ENCODE measurements at regions not wholly inside any gene's neighbourhood (a gene's known extent, or its start where the extent isn't known, plus 50 kb on each side); places are given as distances from the start of the nearest gene placed in this dataset.

GRCh38 chr4:18292411-18292810 is 270.9 kb upstream of the LCORL start:
- no peak overlapping the region for H4K8ac ChIP-seq (ENCODE audit: low read length)
- no peaks in the 10 kb centered on the region for H3K4me1 ChIP-seq (ENCODE audit: control insufficient read depth, insufficient read depth, low read depth, low read length)
- no peak overlapping the region for H2AK5ac ChIP-seq (ENCODE audit: low read length, severe bottlenecking)
- no peaks in the 10 kb centered on the region for H3K36me3 ChIP-seq (ENCODE audit: control insufficient read depth in 1 of 2, insufficient read depth in 2 of 2, low read depth in 1 of 2, low read length in 2 of 2)
- no peak overlapping the region for H3K14ac ChIP-seq (ENCODE audit: low read length in 2 of 2)
- H2BK120ac ChIP-seq (ENCODE audit: low read depth, low read length), result no peak overlapping the region
- H3K4ac ChIP-seq (ENCODE audit: low read depth in 1 of 2, low read length in 2 of 2), result no peak overlapping the region
- no peak overlapping the region for H2BK12ac ChIP-seq (ENCODE audit: low read length in 2 of 2)
- no peak overlapping the region for H4K91ac ChIP-seq (ENCODE audit: low read length)
- H3K23ac ChIP-seq (ENCODE audit: low read length in 2 of 2), result no peak overlapping the region
- H3K4me2 ChIP-seq (ENCODE audit: low read length, poor library complexity, severe bottlenecking), result no peak overlapping the region
- H3K18ac ChIP-seq (ENCODE audit: low read depth in 1 of 2, low read length in 2 of 2), result no peak overlapping the region
- H2BK15ac ChIP-seq (ENCODE audit: low read depth, poor library complexity, severe bottlenecking), result no peak overlapping the region
- DNase-seq, result no peak
- H3K79me1 ChIP-seq (replicated peaks; ENCODE audit: low read length, poor library complexity, severe bottlenecking), result no peaks in the 10 kb centered on the region
- no peak overlapping the region for H2BK5ac ChIP-seq (ENCODE audit: low read depth, low read length, poor library complexity, severe bottlenecking)
- no peaks in the 10 kb centered on the region for H3K9me3 ChIP-seq (ENCODE audit: control insufficient read depth, low read length)
- H2AFZ ChIP-seq (ENCODE audit: low read depth, low read length), result no peak overlapping the region
- H3K9ac ChIP-seq (ENCODE audit: low read length), result no peak overlapping the region
- H3K4me3 ChIP-seq (ENCODE audit: insufficient read depth in 1 of 2, low read depth in 1 of 2, low read length in 2 of 2), result no peak overlapping the region
- no peaks in the 10 kb centered on the region for H3K27me3 ChIP-seq (ENCODE audit: control insufficient read depth in 1 of 2, insufficient read depth in 1 of 2, low read length in 2 of 2)
- WGBS, result 67% methylated on average over 5 of the region's 6 CpGs
- H3K27ac ChIP-seq (ENCODE audit: low read length, poor library complexity, severe bottlenecking), result no peak overlapping the region

DNA sequence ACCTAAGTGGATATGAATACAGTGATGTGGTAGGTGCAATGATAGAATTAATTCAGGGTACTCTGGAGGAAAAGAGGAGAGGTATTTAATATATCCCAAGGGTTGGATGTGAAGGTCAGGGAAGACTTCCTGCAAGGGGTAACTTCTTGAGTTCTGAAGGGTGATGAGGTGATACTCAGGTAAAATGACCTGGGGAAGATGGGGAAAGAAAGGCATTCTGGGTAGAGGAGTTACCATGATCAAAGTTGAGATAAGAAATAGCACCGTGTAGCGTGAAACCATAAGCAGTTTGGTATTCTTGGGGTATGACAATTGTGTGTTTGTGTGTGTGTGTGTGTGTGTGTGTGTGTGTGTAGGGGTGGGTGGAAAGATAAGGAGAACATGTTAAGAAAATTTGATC is 270.4 kb upstream of the LCORL start:
- H3K4me1 ChIP-seq (ENCODE audit: control insufficient read depth, insufficient read depth, low read depth, low read length), result no peaks in the 10 kb centered on the region
- H3K4me2 ChIP-seq (ENCODE audit: low read length, poor library complexity, severe bottlenecking), result no peak overlapping the region
- no peak overlapping the region for H4K8ac ChIP-seq (ENCODE audit: low read length)
- DNase-seq, result no peak
- no peak overlapping the region for H2BK15ac ChIP-seq (ENCODE audit: low read depth, poor library complexity, severe bottlenecking)
- no peak overlapping the region for H3K23ac ChIP-seq (ENCODE audit: low read length in 2 of 2)
- no peak overlapping the region for H2AK5ac ChIP-seq (ENCODE audit: low read length, severe bottlenecking)
- no peak overlapping the region for H3K4me3 ChIP-seq (ENCODE audit: insufficient read depth in 1 of 2, low read depth in 1 of 2, low read length in 2 of 2)
- no peaks in the 10 kb centered on the region for H3K79me1 ChIP-seq (replicated peaks; ENCODE audit: low read length, poor library complexity, severe bottlenecking)
- no peak overlapping the region for H2BK5ac ChIP-seq (ENCODE audit: low read depth, low read length, poor library complexity, severe bottlenecking)
- no peak overlapping the region for H3K4ac ChIP-seq (ENCODE audit: low read depth in 1 of 2, low read length in 2 of 2)
- H3K18ac ChIP-seq (ENCODE audit: low read depth in 1 of 2, low read length in 2 of 2), result no peak overlapping the region
- H3K27me3 ChIP-seq (ENCODE audit: control insufficient read depth in 1 of 2, insufficient read depth in 1 of 2, low read length in 2 of 2), result no peaks in the 10 kb centered on the region
- no peak overlapping the region for H2BK12ac ChIP-seq (ENCODE audit: low read length in 2 of 2)
- no peak overlapping the region for H3K27ac ChIP-seq (ENCODE audit: low read length, poor library complexity, severe bottlenecking)
- WGBS, result 86% methylated on average over 2 of the region's 2 CpGs
- no peak overlapping the region for H4K91ac ChIP-seq (ENCODE audit: low read length)
- no peak overlapping the region for H3K14ac ChIP-seq (ENCODE audit: low read length in 2 of 2)
- no peaks in the 10 kb centered on the region for H3K36me3 ChIP-seq (ENCODE audit: control insufficient read depth in 1 of 2, insufficient read depth in 2 of 2, low read depth in 1 of 2, low read length in 2 of 2)
- H3K9me3 ChIP-seq (ENCODE audit: control insufficient read depth, low read length), result no peaks in the 10 kb centered on the region
- no peak overlapping the region for H3K9ac ChIP-seq (ENCODE audit: low read length)
- no peak overlapping the region for H2AFZ ChIP-seq (ENCODE audit: low read depth, low read length)
- H2BK120ac ChIP-seq (ENCODE audit: low read depth, low read length), result no peak overlapping the region

- H3K79me1 ChIP-seq (replicated peaks; ENCODE audit: low read length, poor library complexity, severe bottlenecking), result no peaks in the 10 kb centered on the region
- no peak overlapping the region for H3K4ac ChIP-seq (ENCODE audit: low read depth in 1 of 2, low read length in 2 of 2)
- H3K4me3 ChIP-seq (ENCODE audit: insufficient read depth in 1 of 2, low read depth in 1 of 2, low read length in 2 of 2), result no peak overlapping the region
- no peak overlapping the region for H3K27ac ChIP-seq (ENCODE audit: low read length, poor library complexity, severe bottlenecking)
- H3K27me3 ChIP-seq (ENCODE audit: control insufficient read depth in 1 of 2, insufficient read depth in 1 of 2, low read length in 2 of 2), result no peaks in the 10 kb centered on the region
- 72% methylated on average over 4 of the region's 5 CpGs for WGBS
- no peak overlapping the region for H2BK5ac ChIP-seq (ENCODE audit: low read depth, low read length, poor library complexity, severe bottlenecking)
- no peak overlapping the region for H4K91ac ChIP-seq (ENCODE audit: low read length)
- no peak overlapping the region for H2BK120ac ChIP-seq (ENCODE audit: low read depth, low read length)
- no peaks in the 10 kb centered on the region for H3K36me3 ChIP-seq (ENCODE audit: control insufficient read depth in 1 of 2, insufficient read depth in 2 of 2, low read depth in 1 of 2, low read length in 2 of 2)
- H3K9me3 ChIP-seq (ENCODE audit: control insufficient read depth, low read length), result no peaks in the 10 kb centered on the region
- no peak for DNase-seq
- no peak overlapping the region for H2BK12ac ChIP-seq (ENCODE audit: low read length in 2 of 2)
- no peak overlapping the region for H3K23ac ChIP-seq (ENCODE audit: low read length in 2 of 2)
- H3K14ac ChIP-seq (ENCODE audit: low read length in 2 of 2), result no peak overlapping the region
- no peak overlapping the region for H2AFZ ChIP-seq (ENCODE audit: low read depth, low read length)
- H3K4me1 ChIP-seq (ENCODE audit: control insufficient read depth, insufficient read depth, low read depth, low read length), result no peaks in the 10 kb centered on the region
- no peak overlapping the region for H2BK15ac ChIP-seq (ENCODE audit: low read depth, poor library complexity, severe bottlenecking)
- H2AK5ac ChIP-seq (ENCODE audit: low read length, severe bottlenecking), result no peak overlapping the region
- H3K4me2 ChIP-seq (ENCODE audit: low read length, poor library complexity, severe bottlenecking), result no peak overlapping the region
- H3K18ac ChIP-seq (ENCODE audit: low read depth in 1 of 2, low read length in 2 of 2), result no peak overlapping the region
- H3K9ac ChIP-seq (ENCODE audit: low read length), result no peak overlapping the region
- no peak overlapping the region for H4K8ac ChIP-seq (ENCODE audit: low read length)
These were observed 269.7 kb upstream of the LCORL start for GRCh38 chr4:18291256-18291655.

GRCh38 chr4:18285357-18285756 is 263.8 kb upstream of the LCORL start:
- Histone ChIP-seq H3K27ac (ENCODE audit: low read length, poor library complexity, severe bottlenecking) (no peak overlapping the region), H2BK15ac (ENCODE audit: low read depth, poor library complexity, severe bottlenecking) (no peak overlapping the region), H3K4ac (ENCODE audit: low read depth in 1 of 2, low read length in 2 of 2) (no peak overlapping the region), H3K27me3 (ENCODE audit: control insufficient read depth in 1 of 2, insufficient read depth in 1 of 2, low read length in 2 of 2) (no peaks in the 10 kb centered on the region), H2AK5ac (ENCODE audit: low read length, severe bottlenecking) (no peak overlapping the region), H2BK120ac (ENCODE audit: low read depth, low read length) (no peak overlapping the region), H2BK12ac (ENCODE audit: low read length in 2 of 2) (no peak overlapping the region), H2BK5ac (ENCODE audit: low read depth, low read length, poor library complexity, severe bottlenecking) (no peak overlapping the region), H3K4me1 (ENCODE audit: control insufficient read depth, insufficient read depth, low read depth, low read length) (no peaks in the 10 kb centered on the region), H3K4me3 (ENCODE audit: insufficient read depth in 1 of 2, low read depth in 1 of 2, low read length in 2 of 2) (no peak overlapping the region), H3K4me2 (ENCODE audit: low read length, poor library complexity, severe bottlenecking) (no peak overlapping the region), H4K91ac (ENCODE audit: low read length) (no peak overlapping the region), H3K36me3 (ENCODE audit: control insufficient read depth in 1 of 2, insufficient read depth in 2 of 2, low read depth in 1 of 2, low read length in 2 of 2) (no peaks in the 10 kb centered on the region), H4K8ac (ENCODE audit: low read length) (no peak overlapping the region), H3K23ac (ENCODE audit: low read length in 2 of 2) (no peak overlapping the region), H3K79me1 (replicated peaks; ENCODE audit: low read length, poor library complexity, severe bottlenecking) (no peaks in the 10 kb centered on the region), H3K9ac (ENCODE audit: low read length) (no peak overlapping the region), H2AFZ (ENCODE audit: low read depth, low read length) (no peak overlapping the region), H3K9me3 (ENCODE audit: control insufficient read depth, low read length) (peaks cover 6% of the 10 kb centered on the region), H3K18ac (ENCODE audit: low read depth in 1 of 2, low read length in 2 of 2) (no peak overlapping the region), H3K14ac (ENCODE audit: low read length in 2 of 2) (no peak overlapping the region)
- 82% methylated on average over 4 of the region's 4 CpGs for WGBS
- DNase-seq, result no peak

Measured in mesenchymal stem cell (in vitro differentiated cells and primary cell).